ENCODE measurements at regions not wholly inside any gene's neighbourhood (a gene's known extent, or its start where the extent isn't known, plus 50 kb on each side); places are given as distances from the start of the nearest gene placed in this dataset.

GRCh38 chr7:86313842-86314241 is 329.9 kb upstream of the GRM3 start (continued):
- TF ChIP-seq, protein P1, sequence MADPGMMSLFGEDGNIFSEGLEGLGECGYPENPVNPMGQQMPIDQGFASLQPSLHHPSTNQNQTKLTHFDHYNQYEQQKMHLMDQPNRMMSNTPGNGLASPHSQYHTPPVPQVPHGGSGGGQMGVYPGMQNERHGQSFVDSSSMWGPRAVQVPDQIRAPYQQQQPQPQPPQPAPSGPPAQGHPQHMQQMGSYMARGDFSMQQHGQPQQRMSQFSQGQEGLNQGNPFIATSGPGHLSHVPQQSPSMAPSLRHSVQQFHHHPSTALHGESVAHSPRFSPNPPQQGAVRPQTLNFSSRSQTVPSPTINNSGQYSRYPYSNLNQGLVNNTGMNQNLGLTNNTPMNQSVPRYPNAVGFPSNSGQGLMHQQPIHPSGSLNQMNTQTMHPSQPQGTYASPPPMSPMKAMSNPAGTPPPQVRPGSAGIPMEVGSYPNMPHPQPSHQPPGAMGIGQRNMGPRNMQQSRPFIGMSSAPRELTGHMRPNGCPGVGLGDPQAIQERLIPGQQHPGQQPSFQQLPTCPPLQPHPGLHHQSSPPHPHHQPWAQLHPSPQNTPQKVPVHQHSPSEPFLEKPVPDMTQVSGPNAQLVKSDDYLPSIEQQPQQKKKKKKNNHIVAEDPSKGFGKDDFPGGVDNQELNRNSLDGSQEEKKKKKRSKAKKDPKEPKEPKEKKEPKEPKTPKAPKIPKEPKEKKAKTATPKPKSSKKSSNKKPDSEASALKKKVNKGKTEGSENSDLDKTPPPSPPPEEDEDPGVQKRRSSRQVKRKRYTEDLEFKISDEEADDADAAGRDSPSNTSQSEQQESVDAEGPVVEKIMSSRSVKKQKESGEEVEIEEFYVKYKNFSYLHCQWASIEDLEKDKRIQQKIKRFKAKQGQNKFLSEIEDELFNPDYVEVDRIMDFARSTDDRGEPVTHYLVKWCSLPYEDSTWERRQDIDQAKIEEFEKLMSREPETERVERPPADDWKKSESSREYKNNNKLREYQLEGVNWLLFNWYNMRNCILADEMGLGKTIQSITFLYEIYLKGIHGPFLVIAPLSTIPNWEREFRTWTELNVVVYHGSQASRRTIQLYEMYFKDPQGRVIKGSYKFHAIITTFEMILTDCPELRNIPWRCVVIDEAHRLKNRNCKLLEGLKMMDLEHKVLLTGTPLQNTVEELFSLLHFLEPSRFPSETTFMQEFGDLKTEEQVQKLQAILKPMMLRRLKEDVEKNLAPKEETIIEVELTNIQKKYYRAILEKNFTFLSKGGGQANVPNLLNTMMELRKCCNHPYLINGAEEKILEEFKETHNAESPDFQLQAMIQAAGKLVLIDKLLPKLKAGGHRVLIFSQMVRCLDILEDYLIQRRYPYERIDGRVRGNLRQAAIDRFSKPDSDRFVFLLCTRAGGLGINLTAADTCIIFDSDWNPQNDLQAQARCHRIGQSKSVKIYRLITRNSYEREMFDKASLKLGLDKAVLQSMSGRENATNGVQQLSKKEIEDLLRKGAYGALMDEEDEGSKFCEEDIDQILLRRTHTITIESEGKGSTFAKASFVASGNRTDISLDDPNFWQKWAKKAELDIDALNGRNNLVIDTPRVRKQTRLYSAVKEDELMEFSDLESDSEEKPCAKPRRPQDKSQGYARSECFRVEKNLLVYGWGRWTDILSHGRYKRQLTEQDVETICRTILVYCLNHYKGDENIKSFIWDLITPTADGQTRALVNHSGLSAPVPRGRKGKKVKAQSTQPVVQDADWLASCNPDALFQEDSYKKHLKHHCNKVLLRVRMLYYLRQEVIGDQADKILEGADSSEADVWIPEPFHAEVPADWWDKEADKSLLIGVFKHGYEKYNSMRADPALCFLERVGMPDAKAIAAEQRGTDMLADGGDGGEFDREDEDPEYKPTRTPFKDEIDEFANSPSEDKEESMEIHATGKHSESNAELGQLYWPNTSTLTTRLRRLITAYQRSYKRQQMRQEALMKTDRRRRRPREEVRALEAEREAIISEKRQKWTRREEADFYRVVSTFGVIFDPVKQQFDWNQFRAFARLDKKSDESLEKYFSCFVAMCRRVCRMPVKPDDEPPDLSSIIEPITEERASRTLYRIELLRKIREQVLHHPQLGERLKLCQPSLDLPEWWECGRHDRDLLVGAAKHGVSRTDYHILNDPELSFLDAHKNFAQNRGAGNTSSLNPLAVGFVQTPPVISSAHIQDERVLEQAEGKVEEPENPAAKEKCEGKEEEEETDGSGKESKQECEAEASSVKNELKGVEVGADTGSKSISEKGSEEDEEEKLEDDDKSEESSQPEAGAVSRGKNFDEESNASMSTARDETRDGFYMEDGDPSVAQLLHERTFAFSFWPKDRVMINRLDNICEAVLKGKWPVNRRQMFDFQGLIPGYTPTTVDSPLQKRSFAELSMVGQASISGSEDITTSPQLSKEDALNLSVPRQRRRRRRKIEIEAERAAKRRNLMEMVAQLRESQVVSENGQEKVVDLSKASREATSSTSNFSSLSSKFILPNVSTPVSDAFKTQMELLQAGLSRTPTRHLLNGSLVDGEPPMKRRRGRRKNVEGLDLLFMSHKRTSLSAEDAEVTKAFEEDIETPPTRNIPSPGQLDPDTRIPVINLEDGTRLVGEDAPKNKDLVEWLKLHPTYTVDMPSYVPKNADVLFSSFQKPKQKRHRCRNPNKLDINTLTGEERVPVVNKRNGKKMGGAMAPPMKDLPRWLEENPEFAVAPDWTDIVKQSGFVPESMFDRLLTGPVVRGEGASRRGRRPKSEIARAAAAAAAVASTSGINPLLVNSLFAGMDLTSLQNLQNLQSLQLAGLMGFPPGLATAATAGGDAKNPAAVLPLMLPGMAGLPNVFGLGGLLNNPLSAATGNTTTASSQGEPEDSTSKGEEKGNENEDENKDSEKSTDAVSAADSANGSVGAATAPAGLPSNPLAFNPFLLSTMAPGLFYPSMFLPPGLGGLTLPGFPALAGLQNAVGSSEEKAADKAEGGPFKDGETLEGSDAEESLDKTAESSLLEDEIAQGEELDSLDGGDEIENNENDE (IDR thresholded peaks at IDR 0.05; ENCODE audit: insufficient replicate concordance, low read length) = no peak
- TF ChIP-seq POLR2A (IDR thresholded peaks at IDR 0.05; ENCODE audit: control extremely low read depth in 1 of 2, low read depth in 2 of 2, low read length in 2 of 2) (no peak), CBX8 (IDR thresholded peaks at IDR 0.05; ENCODE audit: borderline replicate concordance, low read depth, low read length) (no peak), TCF12 (IDR thresholded peaks at IDR 0.05; ENCODE audit: low read depth, low read length) (no peak), YY1 (IDR thresholded peaks at IDR 0.05; ENCODE audit: low read depth, low read length) (no peak), KDM1A (IDR thresholded peaks at IDR 0.05; ENCODE audit: borderline replicate concordance, low read length) (no peak), BRCA1 (IDR thresholded peaks at IDR 0.05; ENCODE audit: low read depth, low read length) (no peak)
- TF ChIP-seq, protein P2, sequence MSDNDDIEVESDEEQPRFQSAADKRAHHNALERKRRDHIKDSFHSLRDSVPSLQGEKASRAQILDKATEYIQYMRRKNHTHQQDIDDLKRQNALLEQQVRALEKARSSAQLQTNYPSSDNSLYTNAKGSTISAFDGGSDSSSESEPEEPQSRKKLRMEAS (IDR thresholded peaks at IDR 0.05) = no peak

Measured in H1 (cell line).